ENCODE measurements at regions not wholly inside any gene's neighbourhood (a gene's known extent, or its start where the extent isn't known, plus 50 kb on each side); places are given as distances from the start of the nearest gene placed in this dataset.

- no peak overlapping the region for H3K9ac ChIP-seq
- no peaks in the 10 kb centered on the region for H3K36me3 ChIP-seq (ENCODE audit: low read depth)
- DNase-seq = peak; percentile 9
- H3F3A ChIP-seq (ENCODE audit: insufficient read depth) = peaks cover 34% of the 10 kb centered on the region
- H3K79me2 ChIP-seq (ENCODE audit: insufficient read depth) = no peaks in the 10 kb centered on the region
- no peaks in the 10 kb centered on the region for H3K9me3 ChIP-seq (ENCODE audit: low read depth)
- H2AFZ ChIP-seq = no peak overlapping the region
- H4K20me1 ChIP-seq (ENCODE audit: insufficient read depth) = no peaks in the 10 kb centered on the region
- no peaks in the 10 kb centered on the region for H3K9me2 ChIP-seq (ENCODE audit: insufficient read depth)
- 96 to 99% methylated on average over 3 of the region's 3 CpGs for WGBS, 2 experiments (ENCODE audit: low coverage in 1 of 2, low lambda C conversion rate in 2 of 2, missing lambda C conversion rate in 2 of 2)
- no peak overlapping the region for H3K4me3 ChIP-seq
- no peak overlapping the region for H3K4me2 ChIP-seq (ENCODE audit: unreplicated experiment)
- H3K27ac ChIP-seq = no peak overlapping the region
- TF ChIP-seq EZH2phosphoT487 (IDR thresholded peaks at IDR 0.05; ENCODE audit: insufficient read depth, low read depth) (no peak), EZH2 (IDR thresholded peaks at IDR 0.05; ENCODE audit: insufficient read depth, poor library complexity, severe bottlenecking) (no peak)
- no peaks in the 10 kb centered on the region for H3K27me3 ChIP-seq (replicated peaks; ENCODE audit: insufficient read depth)
- H3K4me1 ChIP-seq (ENCODE audit: insufficient read depth) = peaks cover 34% of the 10 kb centered on the region
- in situ Hi-C loops (cut with MboI) = no loop called here
Measured at GRCh38 chr3:150145659-150146058, 175.0 kb upstream of the PFN2 start.

- no peak overlapping the region for H3K4me3 ChIP-seq
- TF ChIP-seq EZH2 (IDR thresholded peaks at IDR 0.05; ENCODE audit: insufficient read depth, poor library complexity, severe bottlenecking) (no peak), EZH2phosphoT487 (IDR thresholded peaks at IDR 0.05; ENCODE audit: insufficient read depth, low read depth) (no peak)
- H4K20me1 ChIP-seq (ENCODE audit: insufficient read depth) = no peaks in the 10 kb centered on the region
- in situ Hi-C loops (cut with MboI) = no loop called here
- no peak overlapping the region for H3K4me2 ChIP-seq (ENCODE audit: unreplicated experiment)
- DNase-seq = no peak
- H3K79me2 ChIP-seq (ENCODE audit: insufficient read depth) = no peaks in the 10 kb centered on the region
- no peaks in the 10 kb centered on the region for H3K9me2 ChIP-seq (ENCODE audit: insufficient read depth)
- no peaks in the 10 kb centered on the region for H3K27me3 ChIP-seq (replicated peaks; ENCODE audit: insufficient read depth)
- H3K27ac ChIP-seq = no peak overlapping the region
- no peak overlapping the region for H3K9ac ChIP-seq
- WGBS, 2 experiments (ENCODE audit: low coverage in 1 of 2, low lambda C conversion rate in 2 of 2, missing lambda C conversion rate in 2 of 2) = 98 to 99% methylated on average over 6 of the region's 6 CpGs
- no peaks in the 10 kb centered on the region for H3K36me3 ChIP-seq (ENCODE audit: low read depth)
- no peaks in the 10 kb centered on the region for H3K9me3 ChIP-seq (ENCODE audit: low read depth)
- H3F3A ChIP-seq (ENCODE audit: insufficient read depth) = peaks cover 28% of the 10 kb centered on the region
- peaks cover 22% of the 10 kb centered on the region for H3K4me1 ChIP-seq (ENCODE audit: insufficient read depth)
- no peak overlapping the region for H2AFZ ChIP-seq
Measured at GRCh38 chr3:150144191-150144708, 173.6 kb upstream of the PFN2 start.

- H3K4me3 ChIP-seq = no peak overlapping the region
- H2AFZ ChIP-seq = no peak overlapping the region
- H3K9me3 ChIP-seq (ENCODE audit: low read depth) = no peaks in the 10 kb centered on the region
- no peak for DNase-seq
- H3F3A ChIP-seq (ENCODE audit: insufficient read depth) = peaks cover 15% of the 10 kb centered on the region
- no peaks in the 10 kb centered on the region for H3K36me3 ChIP-seq (ENCODE audit: low read depth)
- no peak overlapping the region for H3K27ac ChIP-seq
- in situ Hi-C loops (cut with MboI) = no loop called here
- no peak overlapping the region for H3K4me2 ChIP-seq (ENCODE audit: unreplicated experiment)
- H3K9me2 ChIP-seq (ENCODE audit: insufficient read depth) = no peaks in the 10 kb centered on the region
- H3K27me3 ChIP-seq (replicated peaks; ENCODE audit: insufficient read depth) = no peaks in the 10 kb centered on the region
- H4K20me1 ChIP-seq (ENCODE audit: insufficient read depth) = no peaks in the 10 kb centered on the region
- H3K9ac ChIP-seq = no peak overlapping the region
- TF ChIP-seq EZH2 (IDR thresholded peaks at IDR 0.05; ENCODE audit: insufficient read depth, poor library complexity, severe bottlenecking) (no peak), EZH2phosphoT487 (IDR thresholded peaks at IDR 0.05; ENCODE audit: insufficient read depth, low read depth) (no peak)
- H3K79me2 ChIP-seq (ENCODE audit: insufficient read depth) = no peaks in the 10 kb centered on the region
- H3K4me1 ChIP-seq (ENCODE audit: insufficient read depth) = peaks cover 9% of the 10 kb centered on the region
Measured at GRCh38 chr3:150142936-150143335, 172.2 kb upstream of the PFN2 start.

GRCh38 chr3:150141790-150142326 is 171.2 kb upstream of the PFN2 start:
- 94 to 96% methylated on average over 3 of the region's 3 CpGs for WGBS, 2 experiments (ENCODE audit: low coverage in 1 of 2, low lambda C conversion rate in 2 of 2, missing lambda C conversion rate in 2 of 2)
- H4K20me1 ChIP-seq (ENCODE audit: insufficient read depth) = no peaks in the 10 kb centered on the region
- H3K27ac ChIP-seq = no peak overlapping the region
- no peak for DNase-seq
- no peaks in the 10 kb centered on the region for H3K9me2 ChIP-seq (ENCODE audit: insufficient read depth)
- no peaks in the 10 kb centered on the region for H3K79me2 ChIP-seq (ENCODE audit: insufficient read depth)
- in situ Hi-C loops (cut with MboI) = no loop called here
- TF ChIP-seq EZH2phosphoT487 (IDR thresholded peaks at IDR 0.05; ENCODE audit: insufficient read depth, low read depth) = no peak
- no peak for TF ChIP-seq EZH2 (IDR thresholded peaks at IDR 0.05; ENCODE audit: insufficient read depth, poor library complexity, severe bottlenecking)
- no peaks in the 10 kb centered on the region for H3K9me3 ChIP-seq (ENCODE audit: low read depth)
- H2AFZ ChIP-seq = no peak overlapping the region
- peaks cover 6% of the 10 kb centered on the region; the same call in 1 of the 2 replicates for H3F3A ChIP-seq (ENCODE audit: insufficient read depth)
- no peaks in the 10 kb centered on the region for H3K4me1 ChIP-seq (ENCODE audit: insufficient read depth)
- H3K4me3 ChIP-seq = no peak overlapping the region
- H3K36me3 ChIP-seq (ENCODE audit: low read depth) = no peaks in the 10 kb centered on the region
- no peak overlapping the region for H3K4me2 ChIP-seq (ENCODE audit: unreplicated experiment)
- H3K27me3 ChIP-seq (replicated peaks; ENCODE audit: insufficient read depth) = no peaks in the 10 kb centered on the region
- no peak overlapping the region for H3K9ac ChIP-seq
